ENCODE measurements at regions not wholly inside any gene's neighbourhood (a gene's known extent, or its start where the extent isn't known, plus 50 kb on each side); places are given as distances from the start of the nearest gene placed in this dataset.

DNA sequence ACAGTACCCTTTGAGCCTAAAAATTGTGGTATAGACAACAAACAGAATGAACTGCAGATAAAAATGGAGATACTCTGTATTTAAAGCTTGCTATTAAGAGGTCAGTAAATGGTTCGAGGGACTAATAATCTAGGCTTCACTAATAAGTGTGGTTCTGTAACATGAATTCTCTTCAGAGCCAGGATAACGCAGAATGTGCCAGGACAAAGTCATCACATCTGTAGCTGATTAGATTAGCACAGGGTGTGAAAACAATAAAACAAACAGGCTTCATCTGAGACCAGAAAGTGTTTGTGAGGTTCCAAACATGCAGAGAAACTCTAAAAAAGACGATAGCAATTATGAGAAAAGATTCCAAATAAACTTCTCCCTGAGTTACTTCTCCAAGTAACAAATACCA, 89.1 kb upstream of the LUZP2 start:
- TF ChIP-seq, protein P1, sequence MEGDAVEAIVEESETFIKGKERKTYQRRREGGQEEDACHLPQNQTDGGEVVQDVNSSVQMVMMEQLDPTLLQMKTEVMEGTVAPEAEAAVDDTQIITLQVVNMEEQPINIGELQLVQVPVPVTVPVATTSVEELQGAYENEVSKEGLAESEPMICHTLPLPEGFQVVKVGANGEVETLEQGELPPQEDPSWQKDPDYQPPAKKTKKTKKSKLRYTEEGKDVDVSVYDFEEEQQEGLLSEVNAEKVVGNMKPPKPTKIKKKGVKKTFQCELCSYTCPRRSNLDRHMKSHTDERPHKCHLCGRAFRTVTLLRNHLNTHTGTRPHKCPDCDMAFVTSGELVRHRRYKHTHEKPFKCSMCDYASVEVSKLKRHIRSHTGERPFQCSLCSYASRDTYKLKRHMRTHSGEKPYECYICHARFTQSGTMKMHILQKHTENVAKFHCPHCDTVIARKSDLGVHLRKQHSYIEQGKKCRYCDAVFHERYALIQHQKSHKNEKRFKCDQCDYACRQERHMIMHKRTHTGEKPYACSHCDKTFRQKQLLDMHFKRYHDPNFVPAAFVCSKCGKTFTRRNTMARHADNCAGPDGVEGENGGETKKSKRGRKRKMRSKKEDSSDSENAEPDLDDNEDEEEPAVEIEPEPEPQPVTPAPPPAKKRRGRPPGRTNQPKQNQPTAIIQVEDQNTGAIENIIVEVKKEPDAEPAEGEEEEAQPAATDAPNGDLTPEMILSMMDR (IDR thresholded peaks at IDR 0.05), result no peak
- no peak for TF ChIP-seq POLR2A (IDR thresholded peaks at IDR 0.05)
